KMS-11 (cell line): ENCODE measurements at regions not wholly inside any gene's neighbourhood (a gene's known extent, or its start where the extent isn't known, plus 50 kb on each side); places are given as distances from the start of the nearest gene placed in this dataset.

Experiments
- H2AFZ ChIP-seq: fragments of 200-600 bp; sonication (generic); 2 replicates; pipeline ENCODE4 v1.6.1; 2016; ENCODE audit warnings: antibody characterized with exemption, mixed run types, low read depth
- H3K27ac ChIP-seq: fragments of 200-600 bp; sonication (generic); 2 replicates; pipeline ENCODE4 v1.6.1; 2016; ENCODE audit warnings: mild to moderate bottlenecking, mixed run types
- H3K27me3 ChIP-seq: fragments of 200-600 bp; sonication (generic); 2 replicates; pipeline ENCODE4 v1.6.1; 2017; ENCODE audit warnings: mild to moderate bottlenecking, low read depth, mixed run types, moderate library complexity; ENCODE audit not compliant: insufficient read depth
- H3K36me3 ChIP-seq: fragments of 200-600 bp; sonication (generic); 2 replicates; pipeline ENCODE4 v1.6.1; 2017; ENCODE audit warnings: mild to moderate bottlenecking, mixed run types; ENCODE audit not compliant: insufficient read depth
- H3K4me1 ChIP-seq: fragments of 200-600 bp; sonication (generic); 2 replicates; pipeline ENCODE4 v1.6.1; 2016; ENCODE audit warnings: mild to moderate bottlenecking, low read depth, mixed run types; ENCODE audit not compliant: poor library complexity, severe bottlenecking
- H3K4me2 ChIP-seq: fragments of 200-600 bp; sonication (generic); 2 replicates; pipeline ENCODE4 v1.7.0; 2016; ENCODE audit warnings: mild to moderate bottlenecking, mixed run types
- H3K4me3 ChIP-seq: fragments of 200-600 bp; sonication (generic); IDR thresholded peaks from 2 replicates; pipeline ENCODE4 v1.6.1; 2017; ENCODE audit warnings: low read depth, low read length, mixed read lengths; ENCODE audit not compliant: insufficient read depth
- H3K79me2 ChIP-seq: fragments of 200-600 bp; sonication (generic); 2 replicates; pipeline ENCODE4 v1.6.1; 2016; ENCODE audit warnings: low read depth, mixed run types; ENCODE audit not compliant: insufficient read depth
- H3K9ac ChIP-seq: fragments of 200-600 bp; sonication (generic); 2 replicates; pipeline ENCODE4 v1.6.1; 2016; ENCODE audit warnings: mild to moderate bottlenecking, mixed run types
- H4K20me1 ChIP-seq: fragments of 200-600 bp; sonication (generic); 2 replicates; pipeline ENCODE4 v1.6.1; 2016; ENCODE audit warnings: mild to moderate bottlenecking, mixed run types; ENCODE audit not compliant: insufficient read depth
- TF ChIP-seq, protein P1 (sequence below): fragments of 200-600 bp; sonication (generic); conservative IDR thresholded peaks from 2 replicates; pipeline ENCODE4 v1.6.1; 2017; ENCODE audit warnings: low read depth, mild to moderate bottlenecking, antibody characterized with exemption, low read length, moderate library complexity, mixed read lengths

DNA sequence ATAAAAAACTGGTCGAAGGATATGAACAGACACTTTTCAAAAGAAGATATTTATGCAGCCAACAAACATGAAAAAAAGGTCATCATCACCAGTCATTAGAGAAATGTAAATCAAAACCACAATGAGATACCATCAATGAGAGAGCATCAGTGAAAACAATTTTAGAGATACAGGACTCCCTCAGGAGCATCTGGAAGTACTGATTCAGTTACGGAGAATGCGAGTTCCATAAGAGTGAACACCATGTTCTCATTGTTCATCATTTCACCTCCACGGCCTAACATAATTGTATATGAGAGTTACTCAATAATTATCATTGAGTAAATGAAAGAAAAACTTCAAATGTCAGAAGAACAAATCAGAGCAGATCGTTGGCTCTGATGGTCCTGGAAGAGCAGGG lies 140.9 kb upstream of the TANK start:
- Histone ChIP-seq H2AFZ (no peak overlapping the region), H3K4me3 (no peak overlapping the region), H3K4me1 (no peaks in the 10 kb centered on the region), H3K79me2 (no peaks in the 10 kb centered on the region), H3K4me2 (no peak overlapping the region), H3K36me3 (no peaks in the 10 kb centered on the region), H3K27ac (no peak overlapping the region), H3K27me3 (no peaks in the 10 kb centered on the region), H4K20me1 (no peaks in the 10 kb centered on the region), H3K9ac (no peak overlapping the region)
- TF ChIP-seq, protein P1, sequence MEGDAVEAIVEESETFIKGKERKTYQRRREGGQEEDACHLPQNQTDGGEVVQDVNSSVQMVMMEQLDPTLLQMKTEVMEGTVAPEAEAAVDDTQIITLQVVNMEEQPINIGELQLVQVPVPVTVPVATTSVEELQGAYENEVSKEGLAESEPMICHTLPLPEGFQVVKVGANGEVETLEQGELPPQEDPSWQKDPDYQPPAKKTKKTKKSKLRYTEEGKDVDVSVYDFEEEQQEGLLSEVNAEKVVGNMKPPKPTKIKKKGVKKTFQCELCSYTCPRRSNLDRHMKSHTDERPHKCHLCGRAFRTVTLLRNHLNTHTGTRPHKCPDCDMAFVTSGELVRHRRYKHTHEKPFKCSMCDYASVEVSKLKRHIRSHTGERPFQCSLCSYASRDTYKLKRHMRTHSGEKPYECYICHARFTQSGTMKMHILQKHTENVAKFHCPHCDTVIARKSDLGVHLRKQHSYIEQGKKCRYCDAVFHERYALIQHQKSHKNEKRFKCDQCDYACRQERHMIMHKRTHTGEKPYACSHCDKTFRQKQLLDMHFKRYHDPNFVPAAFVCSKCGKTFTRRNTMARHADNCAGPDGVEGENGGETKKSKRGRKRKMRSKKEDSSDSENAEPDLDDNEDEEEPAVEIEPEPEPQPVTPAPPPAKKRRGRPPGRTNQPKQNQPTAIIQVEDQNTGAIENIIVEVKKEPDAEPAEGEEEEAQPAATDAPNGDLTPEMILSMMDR: no peak

DNA sequence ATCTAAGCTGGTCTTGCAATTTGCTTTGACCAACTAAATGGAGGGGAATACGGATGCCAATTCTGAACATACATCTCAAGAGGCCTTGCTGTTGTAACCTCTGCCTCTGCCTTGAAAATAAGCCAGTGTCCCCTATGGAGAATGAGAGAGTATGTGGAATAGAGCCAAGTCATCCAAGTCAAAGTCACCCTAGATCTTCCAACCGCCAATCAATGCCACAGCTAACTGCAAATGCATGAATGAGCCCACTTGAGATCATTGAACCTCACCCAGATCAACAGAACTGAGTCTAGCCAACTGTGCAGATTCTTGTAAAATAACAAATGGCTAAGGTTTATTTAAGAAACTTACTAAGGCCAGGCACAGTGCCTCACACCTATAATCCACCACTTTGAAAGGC lies 139.8 kb upstream of the TANK start:
- no peak overlapping the region for H3K27ac ChIP-seq
- no peaks in the 10 kb centered on the region for H4K20me1 ChIP-seq
- H2AFZ ChIP-seq: no peak overlapping the region
- no peaks in the 10 kb centered on the region for H3K4me1 ChIP-seq
- no peak overlapping the region for H3K9ac ChIP-seq
- no peaks in the 10 kb centered on the region for H3K36me3 ChIP-seq
- no peak overlapping the region for H3K4me2 ChIP-seq
- TF ChIP-seq, protein P1: no peak
- no peaks in the 10 kb centered on the region for H3K79me2 ChIP-seq
- no peak overlapping the region for H3K4me3 ChIP-seq
- no peaks in the 10 kb centered on the region for H3K27me3 ChIP-seq

DNA sequence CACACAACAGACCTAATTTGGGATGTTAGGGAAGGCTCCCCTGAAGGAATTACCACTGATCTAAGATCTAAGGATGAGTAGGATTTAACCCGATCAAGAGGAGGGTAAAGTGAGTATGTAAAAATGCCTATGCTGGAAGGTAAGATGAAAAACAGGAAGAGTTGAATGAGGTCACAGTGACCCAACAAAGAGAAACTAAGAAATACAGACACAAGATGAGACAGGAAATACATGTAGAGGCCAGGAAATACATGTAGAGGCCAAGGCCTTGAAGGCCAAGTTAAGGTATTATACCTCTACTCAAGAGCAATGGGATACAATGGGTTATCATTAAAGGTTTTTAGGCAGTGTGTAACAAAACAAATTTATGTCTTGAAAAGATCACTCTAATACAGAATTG lies 131.6 kb upstream of the TANK start:
- H3K4me1 ChIP-seq: no peaks in the 10 kb centered on the region
- no peaks in the 10 kb centered on the region for H3K27me3 ChIP-seq
- no peak overlapping the region for H2AFZ ChIP-seq
- no peaks in the 10 kb centered on the region for H3K79me2 ChIP-seq
- TF ChIP-seq, protein P1: no peak
- H3K27ac ChIP-seq: no peak overlapping the region
- no peaks in the 10 kb centered on the region for H3K36me3 ChIP-seq
- H3K9ac ChIP-seq: no peak overlapping the region
- no peaks in the 10 kb centered on the region for H4K20me1 ChIP-seq
- H3K4me3 ChIP-seq: no peak overlapping the region
- no peak overlapping the region for H3K4me2 ChIP-seq

DNA sequence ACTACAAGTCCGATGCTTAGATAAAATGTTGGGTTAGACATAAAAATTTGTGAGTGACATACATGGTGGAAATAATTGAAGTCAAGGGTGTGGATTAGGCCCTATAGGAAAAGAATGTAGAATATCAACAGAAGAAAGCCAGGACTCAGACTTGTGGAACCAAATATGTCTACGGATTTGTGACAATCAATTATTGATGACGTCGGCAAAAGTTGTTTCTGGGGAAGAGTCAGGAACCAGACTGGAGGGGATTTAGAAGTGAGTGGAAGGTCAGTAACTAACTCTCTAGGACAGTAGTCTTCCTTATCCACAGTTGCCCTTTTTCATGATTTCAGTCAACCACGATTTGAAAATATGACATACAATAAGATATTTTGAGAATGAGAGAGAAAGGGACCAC lies 130.9 kb upstream of the TANK start:
- H3K4me3 ChIP-seq: no peak overlapping the region
- no peaks in the 10 kb centered on the region for H3K79me2 ChIP-seq
- H3K27me3 ChIP-seq: no peaks in the 10 kb centered on the region
- H3K4me2 ChIP-seq: no peak overlapping the region
- no peak overlapping the region for H2AFZ ChIP-seq
- H3K9ac ChIP-seq: no peak overlapping the region
- TF ChIP-seq, protein P1: no peak
- no peaks in the 10 kb centered on the region for H3K36me3 ChIP-seq
- no peaks in the 10 kb centered on the region for H3K4me1 ChIP-seq
- H4K20me1 ChIP-seq: no peaks in the 10 kb centered on the region
- no peak overlapping the region for H3K27ac ChIP-seq
